ENCODE measurements at regions not wholly inside any gene's neighbourhood (a gene's known extent, or its start where the extent isn't known, plus 50 kb on each side); places are given as distances from the start of the nearest gene placed in this dataset.
A peak's percentile ranks its signal among the peaks of the same experiment; 100 is the strongest.

GRCh38 chr7:1361016-1361755, 98.1 kb downstream of the MICALL2 start:
- no peak for DNase-seq

GRCh38 chr7:1361756-1362125, 97.5 kb downstream of the MICALL2 start:
- DNase-seq = no peak

- DNase-seq = no peak
These were observed 97.0 kb downstream of the MICALL2 start for GRCh38 chr7:1362301-1362700.

GRCh38 chr7:1364068-1364905, 95.0 kb downstream of the MICALL2 start:
- DNase-seq = no peak

GRCh38 chr7:1364906-1365570, 94.2 kb downstream of the MICALL2 start:
- no peak for DNase-seq

GRCh38 chr7:1365846-1366245, 93.4 kb downstream of the MICALL2 start:
- DNase-seq = no peak

- DNase-seq = no peak
These were observed 92.4 kb downstream of the MICALL2 start for GRCh38 chr7:1366801-1367405.

- no peak for DNase-seq
These were observed 91.6 kb downstream of the MICALL2 start for GRCh38 chr7:1367501-1368183.

- DNase-seq = no peak
These were observed 91.0 kb downstream of the MICALL2 start for GRCh38 chr7:1368184-1368681.

- DNase-seq = peak; percentile 60
These were observed 90.3 kb downstream of the MICALL2 start for GRCh38 chr7:1368682-1369571.

- DNase-seq = no peak
These were observed 89.2 kb downstream of the MICALL2 start for GRCh38 chr7:1369916-1370657.

GRCh38 chr7:1370738-1371137, 88.5 kb downstream of the MICALL2 start:
- no peak for DNase-seq

GRCh38 chr7:1372063-1372462, 87.2 kb downstream of the MICALL2 start:
- no peak for DNase-seq

- no peak for DNase-seq
These were observed 86.4 kb downstream of the MICALL2 start for GRCh38 chr7:1372671-1373379.

GRCh38 chr7:1377111-1377909, 82.0 kb downstream of the MICALL2 start:
- DNase-seq = no peak

GRCh38 chr7:1378610-1379601, 80.4 kb downstream of the MICALL2 start:
- DNase-seq = no peak

GRCh38 chr7:1380231-1380815, 78.9 kb downstream of the MICALL2 start:
- DNase-seq = no peak

Data from activated CD8-positive, alpha-beta memory T cell treated with anti-CD3 and anti-CD28 coated beads for 24 hours (primary cell).